Kidney (tissue), 13 donors: ENCODE measurements at regions not wholly inside any gene's neighbourhood (a gene's known extent, or its start where the extent isn't known, plus 50 kb on each side); places are given as distances from the start of the nearest gene placed in this dataset.

ENCODE experiments used
- DNase-seq, 5 donors: peaks; one replicate each; pipeline ENCODE4 v3.0.0-alpha.2; 2013 to 2020
- FAIRE-seq: peaks from 2 replicates; lab custom pipeline; 2012; peaks lifted over from hg19 to GRCh38; lab: Jason Lieb, UNC
- H3K27ac ChIP-seq, 2 donors: one replicate each; pipeline ENCODE4 v1.7.0; 2013; ENCODE audit warnings: low read depth in 2 of 2, low read length in 2 of 2, inconsistent platforms in 1 of 2
- H3K27me3 ChIP-seq: one replicate; pipeline ENCODE4 v1.7.1; 2013; ENCODE audit warnings: low read length, inconsistent platforms; ENCODE audit not compliant: control insufficient read depth, insufficient read depth
- H3K36me3 ChIP-seq, 3 donors: one replicate each; pipeline versions ENCODE4 v1.7.0 to v1.7.1; 2013; ENCODE audit warnings: low read length in 3 of 3, control low read depth in 1 of 3, inconsistent platforms in 1 of 3; ENCODE audit not compliant: insufficient read depth in 3 of 3, control insufficient read depth in 2 of 3
- H3K4me1 ChIP-seq, 3 donors: one replicate each; pipeline versions ENCODE4 v1.7.0 to v1.7.1; 2013; ENCODE audit warnings: low read length in 3 of 3, inconsistent platforms in 1 of 3, low read depth in 1 of 3; ENCODE audit not compliant: control insufficient read depth in 2 of 3, insufficient read depth in 2 of 3
- H3K4me3 ChIP-seq, 3 donors: one replicate each; pipeline versions ENCODE4 v1.7.0 to v1.8.1; 2013; ENCODE audit warnings: low read length in 3 of 3, control low read depth in 1 of 3, inconsistent platforms in 1 of 3
- H3K9ac ChIP-seq, 3 donors: one replicate each; pipeline versions ENCODE4 v1.7.0 to v1.7.1; 2013; ENCODE audit warnings: low read length in 3 of 3, control low read depth in 1 of 3, inconsistent platforms in 1 of 3
- H3K9me3 ChIP-seq, 3 donors: one replicate each; pipeline versions ENCODE4 v1.7.0 to v1.7.1; 2013; ENCODE audit warnings: low read length in 3 of 3, control low read depth in 1 of 3, inconsistent platforms in 1 of 3; ENCODE audit not compliant: control insufficient read depth in 2 of 3, insufficient read depth in 1 of 3
- CTCF ChIP-seq: IDR thresholded peaks from 3 replicates; pipeline ENCODE4 v1.5.1; 2012; ENCODE audit warnings: mild to moderate bottlenecking, moderate library complexity, borderline replicate concordance; ENCODE audit not compliant: insufficient read depth; ENCODE audit errors: extremely low read depth
- intact Hi-C: fragments of 100-400 bp; cut with DNase I; formaldehyde crosslinking; loops from one replicate; pipeline ENCODE4 v1.11.1; 2022
- donor health status: control.
- donor health status: control.
- donor health status: control.
- donor health status: control.
- donor health status: control.
- donor health status: DM: yes; HTN: yes; CAD: no.
- donor health status: Normal renal cell carcinoma (clear cell type).

- no peaks in the 10 kb centered on the region for H3K4me1 ChIP-seq
- no peak for DNase-seq
- intact Hi-C loops, result no loop called here
These were observed 601.2 kb upstream of the SALL3 start for GRCh38 chr18:78378403-78378802.

DNA sequence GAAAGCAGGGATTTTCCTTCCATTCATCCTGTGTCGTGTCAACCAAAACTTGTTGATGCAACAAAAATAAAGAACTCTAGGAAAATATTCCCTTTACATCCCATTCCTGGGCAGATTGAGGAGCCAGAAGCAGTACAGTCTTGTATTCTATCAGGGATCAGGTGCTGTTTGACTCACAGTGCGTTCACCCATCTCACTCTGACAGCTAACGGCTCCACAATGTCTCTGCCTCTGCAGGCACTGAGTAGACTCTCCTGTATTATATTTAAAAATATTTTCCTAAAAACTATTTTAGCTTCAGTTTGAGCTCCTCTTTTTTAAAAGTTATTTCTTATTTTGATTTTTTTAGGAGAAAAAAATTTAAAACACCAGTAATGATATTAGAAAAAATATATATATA is 600.6 kb upstream of the SALL3 start:
- no peaks in the 10 kb centered on the region for H3K27me3 ChIP-seq
- FAIRE-seq (no peak), DNase-seq (no peak)
- no peaks in the 10 kb centered on the region for H3K4me1 ChIP-seq
- H3K9ac ChIP-seq, result no peak overlapping the region
- H3K36me3 ChIP-seq, result no peaks in the 10 kb centered on the region
- intact Hi-C loops, result no loop called here
- H3K4me3 ChIP-seq, result no peak overlapping the region
- no peak for TF ChIP-seq CTCF
- no peaks in the 10 kb centered on the region for H3K9me3 ChIP-seq
- no peak overlapping the region for H3K27ac ChIP-seq

More at GRCh38 chr18:78378403-78378802, 601.2 kb upstream of the SALL3 start:
- H3K27ac ChIP-seq, result no peak overlapping the region
- no peaks in the 10 kb centered on the region for H3K27me3 ChIP-seq
- H3K36me3 ChIP-seq, result no peaks in the 10 kb centered on the region
- no peaks in the 10 kb centered on the region for H3K9me3 ChIP-seq
- no peak for FAIRE-seq
- H3K9ac ChIP-seq, result no peak overlapping the region
- H3K4me3 ChIP-seq, result no peak overlapping the region
- no peak for TF ChIP-seq CTCF

DNA sequence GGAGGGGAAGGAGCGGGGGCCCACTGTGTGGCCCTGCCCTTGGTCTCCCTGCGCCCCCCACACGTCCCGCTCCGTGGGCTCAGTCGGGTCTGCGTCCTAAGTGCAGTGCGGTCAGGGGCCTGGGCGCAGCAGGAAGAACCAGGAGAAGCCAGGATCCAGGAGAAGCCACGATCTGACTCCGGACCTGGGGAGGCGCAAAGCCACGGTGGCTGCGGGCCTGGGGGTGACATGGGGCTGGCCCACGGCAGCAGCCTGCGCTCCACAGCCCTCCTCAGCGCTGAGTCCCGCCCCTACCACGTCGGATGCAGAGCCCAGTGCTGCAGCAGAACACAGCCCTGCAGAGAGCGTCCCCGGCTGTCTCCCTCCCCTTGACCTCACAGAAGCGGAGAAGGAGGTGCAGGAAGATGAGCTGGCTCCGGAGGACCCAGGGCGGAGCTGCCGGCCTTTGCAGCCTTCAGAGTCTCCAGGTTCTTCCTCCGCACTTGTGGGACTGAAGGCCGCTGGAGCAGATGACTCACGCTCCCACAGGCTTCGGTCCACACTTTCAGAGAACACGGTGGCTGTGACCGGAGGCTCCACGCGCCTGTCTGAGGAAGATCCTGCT is 589.2 kb upstream of the SALL3 start:
- no peak overlapping the region for H3K9ac ChIP-seq

More for the DNA sequence above, 589.2 kb upstream of the SALL3 start:
- H3K4me1 ChIP-seq, result no peaks in the 10 kb centered on the region
- intact Hi-C loops, result no loop called here
- no peak for TF ChIP-seq CTCF
- FAIRE-seq (no peak), DNase-seq (peak in 2 of 5 donors; percentile 21 to 32)
- no peaks in the 10 kb centered on the region for H3K27me3 ChIP-seq
- H3K9me3 ChIP-seq, result peaks cover 0 to 9% (median 0%) of the 10 kb centered on the region in 3 donors
- H3K27ac ChIP-seq, result no peak overlapping the region
- H3K4me3 ChIP-seq, result no peak overlapping the region
- no peaks in the 10 kb centered on the region for H3K36me3 ChIP-seq
